DOHH2 (cell line): ENCODE measurements at regions not wholly inside any gene's neighbourhood (a gene's known extent, or its start where the extent isn't known, plus 50 kb on each side); places are given as distances from the start of the nearest gene placed in this dataset.

Source experiments
- H3F3A ChIP-seq: fragments of 200-600 bp; sonication (generic), shearing (Covaris generic); 2 replicates; pipeline ENCODE4 v1.6.0; 2016; ENCODE audit warnings: antibody characterized with exemption, mild to moderate bottlenecking; ENCODE audit not compliant: control insufficient read depth, insufficient read depth
- H3K27ac ChIP-seq: fragments of 200-600 bp; sonication (generic); 2 replicates; pipeline ENCODE4 v1.5.1; 2014; ENCODE audit warnings: low read depth, mild to moderate bottlenecking, low read length, moderate library complexity
- H3K27me3 ChIP-seq: fragments of 200-600 bp; sonication (generic); 2 replicates; pipeline ENCODE4 v1.6.1; 2014; ENCODE audit warnings: mild to moderate bottlenecking, low read length, mixed read lengths; ENCODE audit not compliant: control insufficient read depth
- H3K36me3 ChIP-seq: fragments of 200-600 bp; sonication (generic); 2 replicates; pipeline ENCODE4 v1.6.1; 2014; ENCODE audit warnings: mild to moderate bottlenecking, low read length, moderate library complexity, mixed read lengths; ENCODE audit not compliant: control insufficient read depth
- H3K4me1 ChIP-seq: fragments of 200-600 bp; sonication (generic); 2 replicates; pipeline ENCODE4 v1.6.1; 2014; ENCODE audit warnings: mild to moderate bottlenecking, low read length, mixed read lengths; ENCODE audit not compliant: control insufficient read depth
- H3K4me2 ChIP-seq: fragments of 200-600 bp; sonication (generic); 2 replicates; pipeline ENCODE4 v1.6.0; 2014; ENCODE audit warnings: mild to moderate bottlenecking, low read length, moderate library complexity
- H3K4me3 ChIP-seq: fragments of 200-600 bp; sonication (generic); 2 replicates; pipeline ENCODE4 v1.5.1; 2014; ENCODE audit warnings: mild to moderate bottlenecking, low read length, mixed read lengths
- H3K79me2 ChIP-seq: fragments of 200-600 bp; sonication (generic); 2 replicates; pipeline ENCODE4 v1.6.1; 2014; ENCODE audit warnings: mild to moderate bottlenecking, low read length, mixed read lengths; ENCODE audit not compliant: control insufficient read depth
- H3K9me2 ChIP-seq: fragments of 200-600 bp; sonication (generic); replicated peaks from 2 replicates; pipeline ENCODE4 v1.6.1; 2014; ENCODE audit warnings: mild to moderate bottlenecking, low read length, mixed read lengths; ENCODE audit not compliant: control insufficient read depth
- H3K9me3 ChIP-seq: fragments of 200-600 bp; sonication (generic); 2 replicates; pipeline ENCODE4 v1.6.1; 2014; ENCODE audit warnings: antibody characterized with exemption, low read length, mixed read lengths; ENCODE audit not compliant: control insufficient read depth, insufficient read depth
- H4K20me1 ChIP-seq: fragments of 200-600 bp; sonication (generic); 2 replicates; pipeline ENCODE4 v1.6.0; 2014; ENCODE audit warnings: low read depth, mild to moderate bottlenecking, antibody characterized with exemption, low read length, moderate library complexity; ENCODE audit not compliant: control insufficient read depth, insufficient read depth
- EZH2phosphoT487 ChIP-seq: fragments of 200-600 bp; sonication (generic); IDR thresholded peaks from 2 replicates; pipeline ENCODE4 v1.6.1; 2017; ENCODE audit warnings: borderline replicate concordance, mild to moderate bottlenecking, antibody characterized with exemption, low read length, moderate library complexity, mixed read lengths
- TF ChIP-seq, protein P1 (sequence below): fragments of 200-600 bp; sonication (generic); IDR thresholded peaks from one replicate; pipeline ENCODE4 v1.5.1; 2014; ENCODE audit warnings: antibody characterized with exemption, mild to moderate bottlenecking, low read depth, low read length; ENCODE audit not compliant: poor library complexity, severe bottlenecking

DNA sequence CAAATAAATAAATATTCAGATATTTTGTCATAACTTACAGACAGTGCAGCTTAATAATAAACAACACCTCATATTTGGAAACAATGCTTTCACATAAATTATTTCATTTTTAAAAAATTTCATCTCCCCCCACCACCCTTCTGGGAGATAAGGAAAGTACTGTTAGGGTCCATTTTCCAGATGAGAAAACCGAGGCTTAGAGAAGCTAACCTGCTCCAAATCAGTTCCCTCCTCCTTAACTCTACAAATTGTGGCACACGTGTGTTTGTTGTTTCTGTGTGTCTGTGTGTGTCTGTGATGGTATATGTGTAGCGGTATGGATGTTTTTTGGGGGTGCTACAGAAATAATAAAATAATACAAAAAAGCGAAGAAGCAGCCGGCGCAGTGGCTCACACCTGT, 54.2 kb upstream of the NAA20 start:
- Histone ChIP-seq H3F3A (no peaks in the 10 kb centered on the region), H3K36me3 (no peaks in the 10 kb centered on the region), H3K27me3 (no peaks in the 10 kb centered on the region), H3K9me2 (no peaks in the 10 kb centered on the region), H4K20me1 (no peaks in the 10 kb centered on the region), H3K79me2 (no peaks in the 10 kb centered on the region), H3K27ac (no peak overlapping the region), H3K4me1 (no peaks in the 10 kb centered on the region), H3K4me2 (no peak overlapping the region), H3K9me3 (no peaks in the 10 kb centered on the region), H3K4me3 (no peak overlapping the region)
- TF ChIP-seq, protein P1, sequence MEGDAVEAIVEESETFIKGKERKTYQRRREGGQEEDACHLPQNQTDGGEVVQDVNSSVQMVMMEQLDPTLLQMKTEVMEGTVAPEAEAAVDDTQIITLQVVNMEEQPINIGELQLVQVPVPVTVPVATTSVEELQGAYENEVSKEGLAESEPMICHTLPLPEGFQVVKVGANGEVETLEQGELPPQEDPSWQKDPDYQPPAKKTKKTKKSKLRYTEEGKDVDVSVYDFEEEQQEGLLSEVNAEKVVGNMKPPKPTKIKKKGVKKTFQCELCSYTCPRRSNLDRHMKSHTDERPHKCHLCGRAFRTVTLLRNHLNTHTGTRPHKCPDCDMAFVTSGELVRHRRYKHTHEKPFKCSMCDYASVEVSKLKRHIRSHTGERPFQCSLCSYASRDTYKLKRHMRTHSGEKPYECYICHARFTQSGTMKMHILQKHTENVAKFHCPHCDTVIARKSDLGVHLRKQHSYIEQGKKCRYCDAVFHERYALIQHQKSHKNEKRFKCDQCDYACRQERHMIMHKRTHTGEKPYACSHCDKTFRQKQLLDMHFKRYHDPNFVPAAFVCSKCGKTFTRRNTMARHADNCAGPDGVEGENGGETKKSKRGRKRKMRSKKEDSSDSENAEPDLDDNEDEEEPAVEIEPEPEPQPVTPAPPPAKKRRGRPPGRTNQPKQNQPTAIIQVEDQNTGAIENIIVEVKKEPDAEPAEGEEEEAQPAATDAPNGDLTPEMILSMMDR: no peak
- TF ChIP-seq EZH2phosphoT487: no peak

DNA sequence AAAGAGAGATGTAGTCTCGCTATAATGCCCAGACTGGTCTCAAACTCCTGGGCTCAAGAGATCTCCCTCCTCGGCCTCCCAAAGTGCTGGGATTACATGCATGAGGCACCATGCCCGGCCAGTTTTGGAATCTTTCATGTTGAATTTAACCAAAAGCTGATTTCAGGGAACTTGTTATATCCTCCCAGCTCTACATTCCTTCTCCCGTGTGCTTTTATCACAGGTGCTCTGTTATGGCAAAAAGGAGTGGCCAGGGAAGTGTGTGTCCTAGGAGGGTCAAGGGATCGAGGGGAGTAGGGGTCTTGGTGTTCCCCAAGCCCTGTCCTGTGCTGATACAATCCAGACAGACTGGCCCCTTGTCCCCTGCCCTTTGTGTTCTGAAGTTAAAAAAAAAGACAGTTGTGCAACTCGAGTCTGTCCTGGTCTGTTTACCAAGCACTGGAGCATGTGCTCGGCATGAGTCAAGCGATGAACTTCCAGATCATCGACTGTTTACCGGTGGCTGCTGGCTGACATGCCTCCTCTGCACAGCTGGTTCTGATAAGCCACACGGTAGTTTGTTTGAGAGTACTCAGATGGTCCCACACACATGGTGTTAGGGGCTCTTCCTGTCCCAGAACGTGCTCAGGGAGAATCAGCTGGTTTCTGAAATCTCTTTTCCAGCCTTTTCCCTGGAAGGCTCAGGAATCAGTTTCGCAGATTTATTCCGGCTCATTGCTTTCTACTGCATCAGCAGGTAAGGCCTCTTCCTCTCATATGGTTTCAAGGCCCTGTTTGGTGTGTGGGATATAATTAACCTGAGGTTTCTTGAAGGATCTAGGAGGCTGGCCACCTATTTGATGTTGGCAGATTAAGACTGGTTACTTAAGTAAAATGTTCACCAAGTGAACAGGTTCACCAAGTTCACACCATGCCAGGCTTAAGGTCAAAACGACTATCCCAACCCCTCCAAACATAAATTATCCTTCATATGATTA, 52.6 kb upstream of the NAA20 start:
- Histone ChIP-seq H3K4me3 (no peak overlapping the region), H3K4me1 (no peaks in the 10 kb centered on the region), H3K4me2 (no peak overlapping the region), H3K9me2 (no peaks in the 10 kb centered on the region), H3K9me3 (no peaks in the 10 kb centered on the region), H4K20me1 (no peaks in the 10 kb centered on the region), H3K27me3 (no peaks in the 10 kb centered on the region), H3K27ac (no peak overlapping the region), H3F3A (no peaks in the 10 kb centered on the region), H3K36me3 (no peaks in the 10 kb centered on the region), H3K79me2 (no peaks in the 10 kb centered on the region)
- no peak for TF ChIP-seq EZH2phosphoT487
- TF ChIP-seq, protein P1: no peak

DNA sequence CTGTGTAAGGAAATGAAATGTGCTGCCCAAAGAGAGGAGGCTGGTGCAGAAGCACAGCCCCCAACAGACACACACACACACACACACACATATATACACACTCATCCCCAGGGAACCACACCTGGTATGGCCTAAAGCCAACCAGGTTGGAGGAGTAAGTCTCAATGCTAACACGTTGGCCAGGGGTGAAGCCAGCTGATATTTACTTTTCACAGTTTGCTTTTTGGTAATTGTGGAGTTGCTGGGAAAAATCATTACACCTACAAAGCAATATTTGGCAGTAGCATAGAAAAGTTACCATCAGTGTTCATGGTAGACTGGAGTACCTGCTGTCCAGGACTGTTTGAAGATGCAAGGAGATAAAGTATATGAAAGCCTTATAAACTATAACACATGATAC, 50.3 kb upstream of the NAA20 start:
- Histone ChIP-seq H3K4me1 (no peaks in the 10 kb centered on the region), H3F3A (no peaks in the 10 kb centered on the region), H3K27ac (no peak overlapping the region), H3K9me2 (no peaks in the 10 kb centered on the region), H4K20me1 (no peaks in the 10 kb centered on the region), H3K9me3 (no peaks in the 10 kb centered on the region), H3K79me2 (no peaks in the 10 kb centered on the region), H3K27me3 (peaks cover 3% of the 10 kb centered on the region; the same call in 1 of the 2 replicates), H3K4me3 (no peak overlapping the region), H3K4me2 (no peak overlapping the region), H3K36me3 (no peaks in the 10 kb centered on the region)
- no peak for TF ChIP-seq EZH2phosphoT487
- TF ChIP-seq, protein P1: no peak
